CD4-positive, alpha-beta T cell treated with Interferon alpha-2 for 1 hour (primary cell): ENCODE measurements at regions not wholly inside any gene's neighbourhood (a gene's known extent, or its start where the extent isn't known, plus 50 kb on each side); places are given as distances from the start of the nearest gene placed in this dataset.

Experiments
- DNase-seq, 2 donors: peaks; one replicate each; pipeline ENCODE4 v3.0.0-alpha.2; 2020 to 2022

DNA sequence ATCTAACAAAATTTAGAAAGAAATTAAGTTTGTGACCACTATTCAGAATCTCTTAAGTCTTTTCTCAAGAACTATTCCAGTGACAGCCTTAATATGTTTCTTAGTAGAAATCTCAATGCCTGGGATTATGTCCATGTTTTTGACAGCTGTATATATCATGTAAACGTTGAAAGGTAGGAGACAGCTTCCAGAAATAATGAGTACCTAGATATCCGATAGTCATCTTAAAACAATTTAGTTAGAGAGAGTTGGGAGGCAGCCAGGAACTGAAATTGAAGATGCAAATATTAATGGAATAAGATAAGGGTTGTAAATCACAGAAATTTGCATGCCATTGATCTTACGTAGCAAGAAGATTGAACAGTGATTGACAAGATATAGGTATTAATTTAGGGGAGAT is 955.2 kb downstream of the JRKL start:
- no peak for DNase-seq

GRCh38 chr11:97349201-97349600 is 959.4 kb downstream of the JRKL start:
- no peak for DNase-seq

DNA sequence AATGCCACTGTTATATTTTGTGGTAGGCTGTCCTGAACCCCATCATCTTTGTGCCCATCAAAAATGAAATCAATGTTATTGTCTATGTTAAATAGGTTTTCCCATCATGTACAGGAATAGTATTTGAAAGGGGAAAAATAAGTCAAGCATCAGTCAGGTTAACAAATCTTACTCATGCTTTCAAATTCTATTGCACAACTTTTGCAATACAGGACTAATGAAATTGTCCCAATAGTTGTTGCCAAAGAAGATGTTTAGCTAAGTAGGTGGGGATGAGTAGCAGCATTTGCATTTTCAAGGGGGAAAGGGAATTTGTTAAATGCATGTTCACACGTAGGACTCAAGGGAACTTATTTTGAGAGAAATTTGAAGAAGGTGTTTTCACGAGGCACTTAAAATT is 962.1 kb downstream of the JRKL start:
- no peak for DNase-seq

- no peak for DNase-seq
Observed at GRCh38 chr11:97354026-97354425, 964.2 kb downstream of the JRKL start.

- no peak for DNase-seq
Observed at GRCh38 chr11:97354576-97354975, 964.8 kb downstream of the JRKL start.

- no peak for DNase-seq
Observed at GRCh38 chr11:97355230-97355629, 965.4 kb downstream of the JRKL start.

DNA sequence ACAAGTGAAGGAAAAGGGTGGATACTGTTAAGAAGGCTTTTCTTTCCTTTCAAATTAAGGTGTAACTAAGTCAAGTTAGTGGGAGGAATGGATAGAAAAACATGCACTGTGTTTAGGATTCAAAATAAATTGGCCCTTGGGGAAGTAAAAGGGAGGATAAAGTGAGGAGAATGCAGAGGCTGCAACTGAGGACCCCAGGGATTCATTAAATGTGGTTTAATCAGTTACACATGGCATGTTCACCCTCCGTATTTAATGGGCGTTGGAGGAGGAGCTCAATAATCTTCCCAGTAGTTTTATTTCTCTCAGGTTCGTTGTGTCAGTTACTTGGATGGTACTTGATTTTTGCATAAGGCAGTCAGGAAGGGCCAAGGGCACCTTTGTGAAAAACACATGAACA is 966.3 kb downstream of the JRKL start:
- no peak for DNase-seq

GRCh38 chr11:97359016-97359415 is 969.2 kb downstream of the JRKL start:
- DNase-seq: no peak

DNA sequence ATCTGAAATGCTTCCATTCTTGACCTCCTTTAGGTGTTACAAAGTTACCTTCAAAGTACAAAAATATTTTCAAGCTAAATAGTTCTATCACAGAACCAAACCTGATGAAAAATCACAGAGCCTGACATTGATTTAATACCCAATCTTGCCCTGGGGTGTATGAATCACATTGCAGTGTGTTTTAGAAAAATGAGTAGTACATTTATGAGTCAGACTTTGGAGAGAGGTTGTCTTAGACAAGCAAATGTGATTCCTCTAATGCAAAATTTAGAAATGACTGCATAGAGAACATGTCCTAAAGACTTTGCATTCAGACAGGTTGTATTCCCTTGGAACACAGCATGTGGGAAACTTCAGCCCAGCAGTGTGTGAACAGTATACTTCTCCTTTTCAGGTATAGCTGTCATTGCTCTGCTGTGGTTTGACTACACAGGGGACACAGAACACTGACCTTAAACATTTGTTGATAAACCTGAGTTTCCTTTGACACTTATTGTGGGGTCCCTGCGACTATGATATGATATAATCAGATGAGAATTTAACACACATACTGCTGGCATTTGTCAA is 972.1 kb downstream of the JRKL start:
- DNase-seq: no peak

- DNase-seq: no peak
Observed at GRCh38 chr11:97363331-97363730, 973.5 kb downstream of the JRKL start.

DNA sequence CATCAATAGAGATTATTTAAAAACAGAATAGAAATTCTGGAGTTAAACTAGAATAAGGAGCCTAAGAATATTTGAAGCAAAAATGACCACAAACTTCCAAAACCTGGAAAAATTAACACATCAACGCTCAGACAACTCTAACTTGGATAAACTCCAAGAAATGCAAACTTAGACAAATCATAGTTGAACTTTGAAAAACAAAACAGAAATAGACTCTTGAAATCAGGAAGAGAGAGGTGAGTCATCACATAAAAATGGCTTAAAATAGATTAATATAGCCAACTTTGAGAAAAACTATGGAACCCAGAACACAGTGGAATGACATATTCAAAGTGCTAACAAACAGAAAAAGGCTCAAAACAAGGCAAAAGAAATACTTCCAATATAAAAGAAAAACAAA is 974.2 kb downstream of the JRKL start:
- DNase-seq: no peak

DNA sequence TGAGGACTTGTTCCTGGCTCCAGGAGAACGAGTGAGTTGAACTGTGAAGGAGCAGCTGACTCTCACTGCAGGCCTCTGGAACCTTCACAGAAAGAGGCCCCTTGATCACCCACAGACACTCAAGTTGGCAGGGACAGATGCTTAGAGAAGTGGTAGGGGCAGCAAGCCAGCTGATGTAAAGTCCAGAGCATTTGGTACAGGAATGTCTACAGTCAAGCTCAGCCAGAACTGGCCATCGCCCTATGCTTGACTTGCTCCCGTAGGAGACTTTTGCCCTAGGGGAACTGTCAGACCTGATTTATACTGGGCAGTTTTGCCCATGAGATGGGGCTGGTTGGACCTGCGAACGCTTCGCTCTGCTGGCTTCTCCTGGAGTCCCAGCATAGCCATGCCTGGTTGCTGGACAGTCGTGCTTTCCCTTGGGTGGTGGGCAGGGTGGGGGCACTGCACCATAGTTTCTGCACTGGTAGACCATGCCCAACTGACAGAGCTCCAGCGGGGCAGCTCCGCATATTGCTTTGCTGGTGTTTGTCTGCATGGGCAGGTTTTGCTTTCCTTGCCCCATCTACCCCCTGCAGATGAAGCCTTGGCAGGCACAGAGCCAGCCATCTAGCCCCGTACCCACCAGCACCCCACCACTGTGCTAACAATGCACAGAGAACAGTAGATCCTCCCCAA is 977.7 kb downstream of the JRKL start:
- DNase-seq: no peak

DNA sequence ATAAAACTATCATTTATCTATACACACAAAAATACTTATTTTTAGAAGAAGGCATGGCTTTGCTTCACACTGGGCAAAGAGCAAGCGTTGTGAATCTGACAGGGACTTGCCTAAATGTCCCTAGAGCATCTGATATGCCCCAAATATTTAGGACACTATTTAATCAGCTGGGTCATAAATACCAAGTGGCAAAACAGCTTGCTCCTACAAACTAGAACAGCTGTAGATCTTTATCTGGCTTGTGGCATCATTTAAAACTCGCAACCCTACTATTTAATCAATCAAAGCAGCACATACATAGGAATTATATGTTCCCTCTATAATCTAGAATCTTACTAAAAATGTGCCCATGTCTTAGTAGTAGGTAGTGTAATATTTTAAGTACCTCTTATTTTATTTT is 999.5 kb downstream of the JRKL start:
- no peak for DNase-seq

GRCh38 chr11:97398246-97398645 is 1008.4 kb downstream of the JRKL start:
- no peak for DNase-seq

GRCh38 chr11:97409141-97409540 is 1019.3 kb downstream of the JRKL start:
- no peak for DNase-seq

GRCh38 chr11:97414801-97415200 is 1025.0 kb downstream of the JRKL start:
- no peak for DNase-seq

- DNase-seq: no peak
Observed at GRCh38 chr11:97419729-97420128, 1029.9 kb downstream of the JRKL start.

GRCh38 chr11:97428247-97428790 is 1038.5 kb downstream of the JRKL start:
- no peak for DNase-seq

DNA sequence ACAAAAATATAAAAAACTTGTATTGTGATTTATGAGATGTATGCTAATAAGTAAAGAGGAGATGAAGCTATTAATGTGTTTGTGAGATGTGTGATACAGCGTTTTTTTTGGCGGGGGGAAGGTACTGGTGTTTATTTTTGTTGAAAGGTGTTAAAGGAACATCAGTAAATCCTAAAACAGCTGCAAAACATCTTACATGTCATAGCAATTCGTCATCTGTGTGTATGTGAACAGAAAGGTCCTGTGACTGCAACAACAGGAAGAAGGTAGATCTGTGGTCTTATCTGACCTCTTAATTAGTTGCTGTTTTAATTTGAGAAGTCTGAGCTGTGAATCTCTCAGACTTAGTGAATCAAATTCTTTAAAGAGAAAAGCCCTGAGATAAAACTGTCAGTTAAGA is 1041.1 kb downstream of the JRKL start:
- DNase-seq: no peak

DNA sequence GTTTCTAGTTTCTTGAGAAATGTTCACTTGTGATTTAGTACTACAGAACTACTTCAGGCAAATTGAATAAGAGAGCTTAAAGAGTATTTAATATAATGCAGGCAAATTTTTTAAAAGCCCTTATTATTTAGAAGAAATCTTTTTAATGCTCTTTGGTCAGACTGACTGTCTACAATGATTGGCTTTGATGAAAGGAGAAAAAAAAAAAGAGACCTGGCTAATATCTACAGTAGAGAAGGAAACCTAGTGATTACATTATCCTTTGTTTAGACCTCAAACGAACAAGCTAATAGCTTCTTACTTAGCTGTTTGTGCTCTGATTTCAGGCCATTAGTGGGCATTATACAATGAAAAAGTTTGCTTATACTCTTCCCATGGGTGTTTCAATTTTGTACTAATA is 1043.1 kb downstream of the JRKL start:
- no peak for DNase-seq

GRCh38 chr11:97445561-97445960 is 1055.7 kb downstream of the JRKL start:
- no peak for DNase-seq

- no peak for DNase-seq
Observed at GRCh38 chr11:97451441-97451840, 1061.6 kb downstream of the JRKL start.

DNA sequence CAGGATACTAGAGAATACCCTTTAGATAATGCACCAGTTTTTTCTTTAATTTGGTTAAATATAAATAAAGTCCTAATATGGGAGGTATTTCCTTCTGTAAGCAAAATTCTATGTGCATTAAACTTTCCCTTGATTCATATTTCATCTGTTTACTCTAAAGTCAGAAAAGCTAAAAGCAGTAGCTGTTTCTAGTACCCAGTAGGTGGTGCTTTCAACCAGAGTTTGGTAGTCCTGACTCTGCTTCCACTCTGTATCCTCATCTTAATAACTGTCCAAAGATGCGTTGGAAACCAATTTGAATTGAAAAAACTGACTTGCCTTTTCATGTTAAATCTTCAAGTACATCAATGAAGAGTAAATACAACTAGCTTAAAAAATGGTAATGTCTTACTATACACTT is 1065.2 kb downstream of the JRKL start:
- no peak for DNase-seq

- DNase-seq: no peak
Observed at GRCh38 chr11:97460091-97460490, 1070.3 kb downstream of the JRKL start.
